ENCODE measurements at regions not wholly inside any gene's neighbourhood (a gene's known extent, or its start where the extent isn't known, plus 50 kb on each side); places are given as distances from the start of the nearest gene placed in this dataset.

DNA sequence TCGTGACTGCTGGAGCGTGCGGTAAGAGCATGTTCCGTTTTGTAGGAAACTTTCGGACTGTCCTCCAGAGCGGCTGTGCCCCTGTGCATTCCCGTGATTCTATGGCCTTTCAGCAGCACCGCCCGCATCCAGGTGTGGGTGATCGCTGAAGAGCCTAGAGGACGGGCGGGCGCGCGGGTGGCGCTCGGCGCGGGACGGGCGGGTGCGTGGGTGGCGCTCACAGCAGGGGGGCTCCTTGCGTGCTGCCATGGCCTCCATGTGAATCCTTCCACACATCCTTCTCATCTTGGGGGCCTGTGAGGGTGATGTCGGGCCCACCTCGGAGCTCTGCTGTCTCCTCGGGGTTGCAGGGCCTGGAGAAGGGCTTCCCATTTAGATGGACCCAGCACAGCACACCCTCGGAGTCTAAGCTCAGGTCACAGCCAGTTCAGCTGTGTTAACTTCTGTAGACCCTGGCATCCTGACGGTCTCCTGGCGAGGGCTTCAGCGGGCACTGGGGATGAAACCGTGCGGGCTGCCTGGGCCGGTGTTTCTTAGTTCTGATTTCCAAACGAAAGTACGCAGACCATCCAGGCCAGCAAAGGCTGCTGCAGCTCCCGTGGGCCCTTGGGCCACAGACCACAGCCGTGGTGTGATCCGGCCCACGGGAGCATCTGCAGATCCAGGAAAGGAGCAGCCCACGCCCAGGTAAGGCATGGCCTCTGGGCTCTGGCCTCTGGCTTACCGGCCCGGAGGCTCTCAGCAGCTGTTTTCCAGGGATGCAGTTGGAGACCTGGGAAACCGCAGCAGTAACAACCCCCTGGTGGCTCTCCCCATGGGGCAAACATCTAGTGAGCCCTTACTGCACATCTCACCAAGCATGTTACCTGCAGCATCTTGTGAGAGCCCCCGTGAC, 339.4 kb downstream of the FOXL1 start:
- peaks cover 6% of the 10 kb centered on the region for H3K4me1 Mint-ChIP-seq
- H3K27me3 Mint-ChIP-seq, result peaks cover 26% of the 10 kb centered on the region
- H3K27ac Mint-ChIP-seq, result no peak overlapping the region
- H3K9me3 Mint-ChIP-seq, result peaks cover 0 to 8% of the 10 kb centered on the region in 2 donors
- H3K4me3 Mint-ChIP-seq, result no peak overlapping the region
- ATAC-seq (no peak), DNase-seq (no peak)

DNA sequence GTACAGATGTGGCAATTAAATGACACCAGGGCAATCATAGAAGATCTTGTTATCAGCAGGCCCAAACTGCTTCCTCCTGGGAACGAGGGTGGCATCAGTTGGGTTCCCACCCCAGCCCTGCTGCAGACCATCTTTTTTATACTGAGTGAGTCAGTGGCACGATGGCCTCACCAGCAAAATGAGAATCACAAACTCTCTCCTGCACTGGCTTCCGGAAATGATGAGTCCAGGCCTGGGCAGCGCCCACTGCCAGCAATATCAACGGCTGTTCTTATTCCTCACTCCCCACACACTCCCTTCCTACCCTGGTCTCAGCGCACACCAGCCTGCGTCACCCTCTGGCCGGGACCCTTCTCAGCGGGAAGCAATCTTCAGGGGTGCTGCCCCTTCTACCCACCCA, 340.3 kb downstream of the FOXL1 start:
- no peak overlapping the region for H3K27ac Mint-ChIP-seq
- H3K9me3 Mint-ChIP-seq, result peaks cover 0 to 8% of the 10 kb centered on the region in 2 donors
- no peak for ATAC-seq
- H3K4me1 Mint-ChIP-seq, result peaks cover 6% of the 10 kb centered on the region
- H3K4me3 Mint-ChIP-seq, result no peak overlapping the region
- peaks cover 32% of the 10 kb centered on the region for H3K27me3 Mint-ChIP-seq
- DNase-seq, result no peak

DNA sequence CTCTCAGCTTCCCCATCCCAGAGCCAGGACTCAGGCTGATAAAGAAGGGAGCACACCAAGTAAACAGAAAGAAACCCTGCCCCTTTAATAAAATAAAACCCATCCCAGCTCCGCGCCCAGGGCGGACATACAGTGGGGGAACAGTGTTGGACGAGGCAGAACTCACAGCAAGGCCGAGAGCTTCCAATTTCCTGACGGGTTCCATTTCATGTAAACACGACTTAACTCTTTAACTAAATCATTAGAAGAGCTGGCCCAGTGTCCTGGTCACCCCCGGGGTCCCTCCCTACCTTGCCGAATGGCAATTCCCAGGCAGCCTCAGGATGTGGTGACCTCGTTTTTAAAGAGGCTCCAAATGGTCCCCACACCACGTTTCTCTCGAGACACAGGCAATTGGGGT, 340.7 kb downstream of the FOXL1 start:
- ATAC-seq, result no peak
- Mint-ChIP-seq H3K27ac (no peak overlapping the region), H3K4me1 (peaks cover 6% of the 10 kb centered on the region), H3K4me3 (no peak overlapping the region), H3K27me3 (peaks cover 36% of the 10 kb centered on the region), H3K9me3 (peaks cover 0 to 8% of the 10 kb centered on the region in 2 donors)
- DNase-seq, result no peak

DNA sequence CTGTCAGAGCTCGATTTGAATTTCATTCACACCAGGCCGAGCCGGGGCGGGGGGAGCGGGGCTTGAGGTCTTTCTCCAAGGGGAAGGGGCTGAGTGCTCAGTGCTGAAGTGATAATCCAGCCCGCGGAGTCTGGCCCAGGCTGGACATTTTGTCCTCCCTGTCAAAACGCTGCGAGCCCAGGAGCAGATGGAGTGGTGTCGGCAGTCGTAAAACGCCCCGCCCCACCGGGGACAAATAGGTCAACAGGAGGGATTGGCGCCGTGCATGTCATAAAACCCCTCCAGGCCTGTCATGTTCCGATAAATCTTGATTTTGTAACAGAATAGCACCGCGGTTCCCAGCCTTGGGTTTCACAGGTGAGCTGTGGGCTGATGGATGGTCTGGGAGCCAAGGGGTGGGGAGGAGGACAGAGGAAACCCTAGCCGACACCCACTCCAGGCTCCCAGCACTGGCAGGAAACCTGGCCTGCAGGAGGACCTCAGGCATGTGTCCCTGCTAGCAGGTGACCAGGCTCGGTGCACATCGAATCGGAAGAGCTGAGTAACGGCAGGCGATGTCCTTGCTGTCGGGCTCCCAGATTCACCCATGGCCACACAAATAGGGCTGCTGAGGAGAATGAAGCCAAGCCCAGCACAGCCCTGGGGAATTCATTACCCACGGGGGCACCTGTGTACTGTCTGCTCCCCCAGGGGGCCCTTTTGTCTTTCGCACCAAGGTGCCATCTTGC, 341.4 kb downstream of the FOXL1 start:
- Mint-ChIP-seq H3K4me1 (peaks cover 4% of the 10 kb centered on the region), H3K9me3 (peaks cover 0 to 8% of the 10 kb centered on the region in 2 donors), H3K27ac (no peak overlapping the region), H3K27me3 (peaks cover 43% of the 10 kb centered on the region), H3K4me3 (no peak overlapping the region)
- no peak for DNase-seq
- no peak for ATAC-seq

DNA sequence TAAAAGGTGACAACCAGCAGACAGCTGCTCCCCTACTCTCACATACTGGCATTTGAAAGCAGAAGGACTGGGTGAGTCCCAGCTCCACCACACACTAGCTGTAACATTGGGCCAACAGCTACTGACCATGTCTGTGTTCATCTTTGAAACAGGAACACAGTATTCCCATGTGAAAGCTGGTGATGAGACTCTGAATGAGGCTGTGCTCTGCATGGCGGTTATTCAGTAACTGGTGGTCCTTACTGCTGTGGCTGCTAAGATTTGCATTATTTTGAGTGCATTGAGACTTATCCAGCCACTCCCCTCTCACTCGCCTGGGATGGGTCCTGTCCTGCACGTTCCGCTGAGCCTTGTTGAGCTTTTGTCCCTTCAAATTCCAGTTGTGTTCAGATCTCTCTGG, 342.9 kb downstream of the FOXL1 start:
- DNase-seq (no peak), ATAC-seq (no peak)
- Mint-ChIP-seq H3K4me3 (no peak overlapping the region), H3K27ac (no peak overlapping the region), H3K9me3 (peaks cover 0 to 8% of the 10 kb centered on the region in 2 donors), H3K4me1 (no peaks in the 10 kb centered on the region), H3K27me3 (peaks cover 50% of the 10 kb centered on the region)

GRCh38 chr16:86922311-86922710, 344.0 kb downstream of the FOXL1 start:
- DNase-seq, result no peak
- Mint-ChIP-seq H3K27ac (no peak overlapping the region), H3K4me3 (no peak overlapping the region), H3K4me1 (no peaks in the 10 kb centered on the region), H3K27me3 (peaks cover 58% of the 10 kb centered on the region), H3K9me3 (peaks cover 0 to 8% of the 10 kb centered on the region in 2 donors)
- no peak for ATAC-seq

GRCh38 chr16:86923656-86924055, 345.3 kb downstream of the FOXL1 start:
- no peak for ATAC-seq
- Mint-ChIP-seq H3K9me3 (peaks cover 0 to 8% of the 10 kb centered on the region in 2 donors), H3K4me1 (peaks cover 6% of the 10 kb centered on the region), H3K27me3 (peaks cover 56% of the 10 kb centered on the region), H3K4me3 (no peak overlapping the region), H3K27ac (no peak overlapping the region)
- DNase-seq, result no peak

GRCh38 chr16:86924537-86924936, 346.2 kb downstream of the FOXL1 start:
- Mint-ChIP-seq H3K4me1 (peaks cover 13% of the 10 kb centered on the region), H3K9me3 (peaks cover 0 to 8% of the 10 kb centered on the region in 2 donors), H3K4me3 (no peak overlapping the region), H3K27me3 (peaks cover 47% of the 10 kb centered on the region), H3K27ac (no peak overlapping the region)
- no peak for ATAC-seq
- no peak for DNase-seq

DNA sequence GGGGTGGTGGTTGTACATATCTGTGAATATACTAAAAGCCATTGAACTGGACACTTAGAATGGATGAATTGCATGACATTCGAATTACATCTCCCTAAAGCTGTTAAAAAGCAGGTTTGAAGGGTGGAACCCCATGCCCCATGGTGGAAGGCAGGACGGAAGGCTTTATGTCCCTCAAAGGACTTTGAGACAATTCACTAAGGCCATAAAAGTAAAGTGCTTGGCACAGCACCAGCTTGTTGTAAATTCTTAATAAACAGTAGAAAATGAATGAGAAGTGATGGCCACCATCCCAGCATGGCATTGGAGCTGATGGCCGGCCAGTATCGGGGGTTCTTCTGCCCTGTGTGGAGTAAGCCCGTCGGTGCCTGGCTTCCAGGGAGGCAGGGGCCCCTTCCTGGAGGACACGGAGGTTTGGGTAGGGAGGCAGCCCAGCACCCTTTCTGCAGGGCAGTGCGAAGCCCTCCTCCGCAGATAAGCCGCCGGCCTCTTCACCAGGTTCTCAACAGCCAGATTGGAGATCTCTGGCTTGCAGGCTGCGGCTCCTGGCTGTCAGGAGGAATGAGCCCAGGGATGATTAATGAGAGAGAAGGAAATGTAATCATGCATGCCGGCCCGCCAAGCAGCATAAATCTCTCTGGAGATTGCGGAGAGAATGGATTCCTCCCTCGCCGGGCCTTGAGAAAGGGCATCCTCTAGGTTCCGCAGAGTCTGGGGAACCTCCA, 346.9 kb downstream of the FOXL1 start:
- ATAC-seq, result no peak
- Mint-ChIP-seq H3K4me3 (no peak overlapping the region), H3K4me1 (peaks cover 13% of the 10 kb centered on the region), H3K27me3 (peaks cover 47% of the 10 kb centered on the region), H3K27ac (no peak overlapping the region), H3K9me3 (peaks cover 0 to 8% of the 10 kb centered on the region in 2 donors)
- no peak for DNase-seq

DNA sequence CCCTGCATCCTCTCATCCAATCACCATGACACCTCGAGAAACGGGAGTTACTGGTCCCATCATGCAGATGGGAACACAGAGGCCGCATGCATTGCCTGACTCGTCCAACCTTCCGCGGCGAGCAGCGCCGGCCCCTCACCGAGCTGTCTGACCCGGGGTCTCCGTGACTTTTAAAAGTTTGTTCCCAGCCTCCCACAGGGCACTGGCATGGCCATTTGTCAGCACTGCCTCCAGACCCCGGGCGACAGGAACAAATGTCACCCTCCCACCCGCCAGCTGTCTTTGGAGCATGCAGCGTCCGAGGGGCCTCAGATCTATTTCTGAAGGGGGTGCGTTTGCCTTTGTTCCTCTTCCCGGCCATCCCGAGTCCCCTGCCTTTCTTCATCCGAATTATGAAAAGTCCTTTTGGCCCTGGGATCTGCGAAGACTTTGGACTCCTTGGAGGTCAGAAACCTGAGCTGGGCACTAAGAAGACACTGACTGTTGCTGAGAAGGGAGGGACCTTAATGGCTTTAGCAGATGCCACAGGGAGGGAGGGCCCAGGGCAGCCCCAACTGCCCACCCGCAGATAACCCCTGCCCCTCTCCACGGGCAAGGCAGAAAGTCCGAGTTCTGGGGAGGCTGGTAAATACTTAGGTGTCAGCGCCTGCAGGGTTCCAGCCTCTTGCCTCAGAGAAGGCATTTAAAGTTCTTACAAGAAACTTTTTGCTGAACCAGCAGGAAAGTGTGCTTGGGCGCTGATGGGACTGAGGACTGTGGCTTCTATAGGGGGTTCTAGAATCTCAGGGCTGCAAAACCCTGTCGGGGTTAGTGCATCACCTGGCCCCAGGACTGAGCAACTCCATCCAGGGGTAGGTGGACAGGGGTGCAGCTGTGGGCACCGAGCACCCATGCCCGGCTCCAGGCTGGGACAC, 348.1 kb downstream of the FOXL1 start:
- peaks cover 0 to 5% of the 10 kb centered on the region in 2 donors for H3K9me3 Mint-ChIP-seq
- no peak overlapping the region for H3K4me3 Mint-ChIP-seq
- DNase-seq (no peak), ATAC-seq (no peak)
- H3K4me1 Mint-ChIP-seq, result peaks cover 13% of the 10 kb centered on the region
- peaks cover 46% of the 10 kb centered on the region for H3K27me3 Mint-ChIP-seq
- H3K27ac Mint-ChIP-seq, result no peak overlapping the region

GRCh38 chr16:86927699-86928098, 349.4 kb downstream of the FOXL1 start:
- Mint-ChIP-seq H3K27me3 (peaks cover 40% of the 10 kb centered on the region), H3K9me3 (no peaks in the 10 kb centered on the region)

GRCh38 chr16:86928523-86929011, 350.2 kb downstream of the FOXL1 start:
- peaks cover 36% of the 10 kb centered on the region for H3K27me3 Mint-ChIP-seq
- H3K9me3 Mint-ChIP-seq, result no peaks in the 10 kb centered on the region
- H3K4me3 Mint-ChIP-seq, result no peak overlapping the region
- DNase-seq (peak in 1 of 2 donors; percentile 5), ATAC-seq (no peak)
- H3K4me1 Mint-ChIP-seq, result peaks cover 13% of the 10 kb centered on the region
- no peak overlapping the region for H3K27ac Mint-ChIP-seq

More at GRCh38 chr16:86927699-86928098, 349.4 kb downstream of the FOXL1 start:
- no peak overlapping the region for H3K27ac Mint-ChIP-seq
- H3K4me3 Mint-ChIP-seq, result no peak overlapping the region
- ATAC-seq, result no peak
- no peak for DNase-seq
- peaks cover 13% of the 10 kb centered on the region for H3K4me1 Mint-ChIP-seq

DNA sequence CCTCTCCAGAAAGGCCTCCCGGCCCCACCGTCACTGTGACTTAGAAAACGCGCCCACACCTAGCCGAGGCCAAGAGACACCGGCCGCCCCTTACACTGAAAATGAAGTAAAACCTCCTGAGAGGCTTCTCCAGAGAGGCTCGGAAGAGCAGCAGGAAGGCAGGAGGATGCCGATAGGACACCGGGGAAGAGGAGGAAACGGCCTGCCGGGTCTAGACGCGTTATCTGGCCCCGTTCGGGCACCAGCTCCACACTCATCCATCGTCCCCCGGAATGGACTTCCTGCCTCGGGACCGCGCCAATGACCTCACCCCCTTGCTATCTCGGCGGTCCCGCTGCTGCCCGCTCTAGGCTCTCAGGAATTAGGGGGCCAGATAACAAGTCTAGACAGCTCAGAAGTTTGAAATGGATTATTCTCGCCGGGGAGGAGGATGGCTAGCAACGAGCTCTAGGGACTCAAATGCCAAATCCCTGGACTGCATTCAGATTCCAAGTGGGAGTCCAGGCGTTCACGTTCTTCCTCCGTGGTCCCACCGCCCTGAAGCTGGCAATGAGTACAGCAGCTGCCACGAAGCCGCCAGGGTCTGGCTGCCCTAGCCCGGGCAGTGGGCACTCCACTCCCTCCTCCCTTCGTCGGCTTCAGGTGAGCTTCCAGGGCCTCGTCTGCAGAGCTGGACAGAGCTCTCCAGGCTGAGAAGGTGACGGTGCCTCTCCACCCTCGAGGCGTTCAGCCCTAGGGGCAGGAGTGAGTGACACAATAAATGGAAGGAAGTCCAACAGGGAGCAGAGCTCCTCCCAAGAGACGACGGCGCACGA, 350.9 kb downstream of the FOXL1 start:
- no peak for ATAC-seq

GRCh38 chr16:86930001-86930400, 351.7 kb downstream of the FOXL1 start:
- no peak for ATAC-seq
- DNase-seq, result no peak
- peaks cover 19% of the 10 kb centered on the region for H3K4me1 Mint-ChIP-seq
- no peak overlapping the region for H3K4me3 Mint-ChIP-seq
- no peaks in the 10 kb centered on the region for H3K9me3 Mint-ChIP-seq
- no peak overlapping the region for H3K27ac Mint-ChIP-seq
- peaks cover 29% of the 10 kb centered on the region for H3K27me3 Mint-ChIP-seq

More for the DNA sequence above, 350.9 kb downstream of the FOXL1 start:
- H3K27me3 Mint-ChIP-seq, result peaks cover 29% of the 10 kb centered on the region
- H3K27ac Mint-ChIP-seq, result no peak overlapping the region
- DNase-seq, result no peak
- no peak overlapping the region for H3K4me3 Mint-ChIP-seq
- H3K9me3 Mint-ChIP-seq, result no peaks in the 10 kb centered on the region
- peaks cover 13% of the 10 kb centered on the region for H3K4me1 Mint-ChIP-seq
